Adrenal gland (tissue), 9 donors: ENCODE measurements at regions not wholly inside any gene's neighbourhood (a gene's known extent, or its start where the extent isn't known, plus 50 kb on each side); places are given as distances from the start of the nearest gene placed in this dataset.

ENCODE experiments used
- DNase-seq, 7 donors: peaks; one replicate each; pipeline ENCODE4 v3.0.0-alpha.2; 2019 to 2020
- H3K27ac ChIP-seq, 5 donors: fragments of 200-600 bp; sonication (generic) in 4 of 5; 1 replicate in 3 of 5; 2 replicates in 2 of 5; pipeline versions ENCODE4 v1.5.1 to v1.8.0; 2016 to 2020; ENCODE audit warnings: mild to moderate bottlenecking in 1 of 5
- H3K27me3 ChIP-seq: fragments of 200-600 bp; 2 replicates; pipeline ENCODE4 v1.8.0; 2021
- H3K36me3 ChIP-seq, 2 donors: fragments of 200-600 bp; replicated peaks in 1 of 2; 1 replicate in 1 of 2; 2 replicates in 1 of 2; pipeline versions ENCODE4 v1.5.1 to v1.8.0; 2018 to 2022
- H3K4me1 ChIP-seq, 2 donors: fragments of 200-600 bp; replicated peaks in 1 of 2; 1 replicate in 1 of 2; 2 replicates in 1 of 2; pipeline versions ENCODE4 v1.5.1 to v1.8.0; 2018 to 2021
- H3K4me3 ChIP-seq, 4 donors: fragments of 200-600 bp; sonication (generic) in 3 of 4; one replicate each; pipeline ENCODE4 v1.5.1; 2016 to 2018
- H3K9me3 ChIP-seq, 3 donors: fragments of 200-600 bp; sonication (generic) in 1 of 3; replicated peaks in 1 of 3; 1 replicate in 2 of 3; 2 replicates in 1 of 3; pipeline versions ENCODE4 v1.5.1 to v1.8.0; 2016 to 2021
- CTCF ChIP-seq, 6 experiments: fragments of 450-650 bp in 4 of 6; fragments of 200-600 bp in 2 of 6; sonication (generic) in 1 of 6; IDR thresholded peaks; 1 replicate in 5 of 6; 2 replicates in 1 of 6; pipeline versions ENCODE4 v1.5.1 to v1.8.0; 2016 to 2021; ENCODE audit warnings: antibody characterized with exemption in 6 of 6, mild to moderate bottlenecking in 2 of 6, moderate library complexity in 1 of 6
- POLR2A ChIP-seq, 2 donors: fragments of 450-650 bp; IDR thresholded peaks; one replicate each; pipeline ENCODE4 v1.6.1; 2017; ENCODE audit warnings: antibody characterized with exemption in 2 of 2, mild to moderate bottlenecking in 2 of 2, moderate library complexity in 1 of 2
- WGBS, 4 donors: extraction: QIAGEN DNeasy Blood & Tissue Kit in 2 of 4; methylation state at CpG; one replicate each; pipeline versions ENCODE4 v1.1.5 to v1.1.7; 2013 to 2017; 5-methylcytosine and 5-hydroxymethylcytosine counted together
- intact Hi-C, 2 donors: fragments of 100-400 bp; cut with DNase I; formaldehyde crosslinking; loops; one replicate each; pipeline versions ENCODE4 v1.14.1 to v1.15.0; 2022 to 2023
- donor health status: healthy with polysubstance abuse.
- donor health status: Bipolar disorder and iron deficiency.
- donor health status: DM: yes; HTN: yes; CAD: no.
- donor health status: DM: no; HTN: no; CAD: no.
- donor health status: DM: no; HTN: no; CAD: no.

- 56 to 73% (median 66%) methylated on average over 3 of the region's 3 CpGs for WGBS, 4 donors
- Histone ChIP-seq H3K4me3 (no peak overlapping the region), H3K4me1 (no peaks in the 10 kb centered on the region), H3K9me3 (no peaks in the 10 kb centered on the region), H3K36me3 (no peaks in the 10 kb centered on the region), H3K27ac (no peak overlapping the region), H3K27me3 (no peaks in the 10 kb centered on the region)
- TF ChIP-seq POLR2A (IDR thresholded peaks at IDR 0.05) (no peak), CTCF (IDR thresholded peaks at IDR 0.05) (no peak)
- intact Hi-C loops: no loop called here
- no peak for DNase-seq
These were observed 756.1 kb upstream of the KLHL29 start for GRCh38 chr2:22628906-22629305.

GRCh38 chr2:22634167-22634566, 750.8 kb upstream of the KLHL29 start:
- Histone ChIP-seq H3K9me3 (no peaks in the 10 kb centered on the region), H3K36me3 (no peaks in the 10 kb centered on the region), H3K4me1 (peaks cover 0 to 3% of the 10 kb centered on the region in 2 donors), H3K27me3 (no peaks in the 10 kb centered on the region), H3K4me3 (no peak overlapping the region), H3K27ac (no peak overlapping the region)
- TF ChIP-seq CTCF (IDR thresholded peaks at IDR 0.05) (no peak), POLR2A (IDR thresholded peaks at IDR 0.05) (no peak)
- no peak for DNase-seq
- 81 to 88% (median 85%) methylated on average over 3 of the region's 3 CpGs for WGBS, 4 donors
- intact Hi-C loops: no loop called here

- no peaks in the 10 kb centered on the region for H3K27me3 ChIP-seq
- no peak for TF ChIP-seq POLR2A (IDR thresholded peaks at IDR 0.05)
- no peak for TF ChIP-seq CTCF (IDR thresholded peaks at IDR 0.05)
- H3K4me1 ChIP-seq: no peaks in the 10 kb centered on the region
- intact Hi-C loops: no loop called here
- H3K36me3 ChIP-seq: no peaks in the 10 kb centered on the region
- H3K9me3 ChIP-seq: no peaks in the 10 kb centered on the region
- H3K4me3 ChIP-seq: no peak overlapping the region
- H3K27ac ChIP-seq: no peak overlapping the region
- no peak for DNase-seq
- WGBS, 4 donors: 50 to 79% (median 53%) methylated on average over 1 of the region's 1 CpG; no CpG with 5 or more reads in 1 of the 4 donors
These were observed 728.6 kb upstream of the KLHL29 start for GRCh38 chr2:22656426-22656825.

DNA sequence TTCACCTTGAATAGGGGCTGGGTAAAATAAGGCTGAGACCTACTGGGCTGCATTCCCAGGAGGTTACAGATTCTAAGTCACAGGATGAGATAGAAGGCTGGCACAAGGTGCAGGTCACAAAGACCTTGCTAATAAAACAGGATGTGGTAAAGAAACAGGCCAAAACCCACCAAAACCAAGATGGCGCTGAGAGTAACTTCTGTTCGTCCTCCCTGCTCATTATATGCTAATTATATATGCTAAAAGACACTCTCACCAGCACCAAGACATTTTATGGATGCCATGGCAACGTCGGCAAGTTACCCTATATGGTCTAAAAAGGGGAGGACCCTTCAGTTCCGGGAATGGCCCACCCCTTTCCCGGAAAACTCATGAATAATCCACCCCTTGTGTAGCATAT, 711.5 kb upstream of the KLHL29 start:
- H3K4me1 ChIP-seq: no peaks in the 10 kb centered on the region
- no peaks in the 10 kb centered on the region for H3K27me3 ChIP-seq
- intact Hi-C loops: no loop called here
- DNase-seq: no peak
- no peaks in the 10 kb centered on the region for H3K9me3 ChIP-seq
- no peaks in the 10 kb centered on the region for H3K36me3 ChIP-seq
- H3K27ac ChIP-seq: no peak overlapping the region
- no peak overlapping the region for H3K4me3 ChIP-seq
- WGBS, 4 donors: 74 to 86% (median 81%) methylated on average over 6 of the region's 6 CpGs
- no peak for TF ChIP-seq POLR2A (IDR thresholded peaks at IDR 0.05)
- no peak for TF ChIP-seq CTCF (IDR thresholded peaks at IDR 0.05)
